Esophagus muscularis mucosa (tissue), 4 donors: ENCODE measurements at regions not wholly inside any gene's neighbourhood (a gene's known extent, or its start where the extent isn't known, plus 50 kb on each side); places are given as distances from the start of the nearest gene placed in this dataset.

Experiments
- DNase-seq: peaks from one replicate; pipeline ENCODE4 v3.0.0-alpha.2; 2017; ENCODE audit errors: extremely low spot score
- H3K27ac ChIP-seq, 4 donors: fragments of 200-600 bp; sonication (generic); replicated peaks in 1 of 4; 1 replicate in 3 of 4; 2 replicates in 1 of 4; pipeline ENCODE4 v1.5.1; 2016 to 2019; ENCODE audit warnings: mild to moderate bottlenecking in 1 of 4
- H3K27me3 ChIP-seq, 4 donors: fragments of 200-600 bp; sonication (generic); one replicate each; pipeline versions ENCODE4 v1.5.1 to v1.6.0; 2016 to 2019
- H3K36me3 ChIP-seq, 4 donors: fragments of 200-600 bp; sonication (generic); one replicate each; pipeline ENCODE4 v1.5.1; 2016 to 2019
- H3K4me1 ChIP-seq, 4 donors: fragments of 200-600 bp; sonication (generic); one replicate each; pipeline ENCODE4 v1.5.1; 2016 to 2019
- H3K4me3 ChIP-seq, 4 donors: fragments of 200-600 bp; sonication (generic); 1 replicate in 2 of 4; 2 replicates in 2 of 4; pipeline ENCODE4 v1.5.1; 2016 to 2019; ENCODE audit warnings: mild to moderate bottlenecking in 4 of 4, moderate library complexity in 1 of 4
- H3K9me3 ChIP-seq, 4 donors: fragments of 200-600 bp; sonication (generic); 1 replicate in 3 of 4; 2 replicates in 1 of 4; pipeline ENCODE4 v1.5.1; 2016 to 2019
- CTCF ChIP-seq, 3 experiments: fragments of 200-600 bp in 2 of 3; fragments of 450-650 bp in 1 of 3; sonication (generic) in 2 of 3; IDR thresholded peaks; one replicate each; pipeline ENCODE4 v1.5.1; 2017 to 2019; ENCODE audit warnings: antibody characterized with exemption in 3 of 3, mild to moderate bottlenecking in 2 of 3, moderate library complexity in 1 of 3
- EP300 ChIP-seq: sonication (generic); formaldehyde crosslinking; IDR thresholded peaks from one replicate; pipeline ENCODE4 v1.6.1; 2017; ENCODE audit warnings: antibody characterized with exemption
- POLR2A ChIP-seq: fragments of 450-650 bp; IDR thresholded peaks from one replicate; pipeline ENCODE4 v1.6.1; 2017; ENCODE audit warnings: antibody characterized with exemption, moderate library complexity, mild to moderate bottlenecking, low read depth
- POLR2AphosphoS5 ChIP-seq, 2 donors: sonication (generic); formaldehyde crosslinking; IDR thresholded peaks; one replicate each; pipeline ENCODE4 v1.6.1; 2017; ENCODE audit warnings: antibody characterized with exemption in 2 of 2
- WGBS: methylation state at CpG from one replicate; pipeline ENCODE4 v1.1.5; 2018; 5-methylcytosine and 5-hydroxymethylcytosine counted together
- intact Hi-C: fragments of 100-400 bp; cut with DNase I; formaldehyde crosslinking; loops from one replicate; pipeline ENCODE4 v1.15.1; 2023

GRCh38 chr5:74324556-74324955 lies 316.0 kb downstream of the ENC1 start:
- Histone ChIP-seq H3K9me3 (no peaks in the 10 kb centered on the region), H3K4me3 (no peak overlapping the region), H3K27me3 (no peaks in the 10 kb centered on the region), H3K36me3 (no peaks in the 10 kb centered on the region), H3K27ac (no peak overlapping the region), H3K4me1 (peaks cover 0 to 4% (median 0%) of the 10 kb centered on the region in 4 donors)
- 100% methylated on average over 4 of the region's 4 CpGs for WGBS
- TF ChIP-seq CTCF (IDR thresholded peaks at IDR 0.05): no peak
- TF ChIP-seq EP300: no peak
- no peak for TF ChIP-seq POLR2A
- TF ChIP-seq POLR2AphosphoS5 (IDR thresholded peaks at IDR 0.05): no peak
- intact Hi-C loops: no loop called here
- no peak for DNase-seq

GRCh38 chr5:74322944-74323343 lies 317.6 kb downstream of the ENC1 start:
- intact Hi-C loops: no loop called here
- no peaks in the 10 kb centered on the region for H3K9me3 ChIP-seq
- no peak for TF ChIP-seq POLR2A
- no peak for TF ChIP-seq CTCF (IDR thresholded peaks at IDR 0.05)
- no peak for TF ChIP-seq EP300
- no peak for TF ChIP-seq POLR2AphosphoS5 (IDR thresholded peaks at IDR 0.05)
- no peak for DNase-seq
- no peaks in the 10 kb centered on the region for H3K36me3 ChIP-seq
- no peaks in the 10 kb centered on the region for H3K27me3 ChIP-seq
- peaks cover 0 to 4% (median 0%) of the 10 kb centered on the region in 4 donors for H3K4me1 ChIP-seq
- no peak overlapping the region for H3K4me3 ChIP-seq
- H3K27ac ChIP-seq: no peak overlapping the region
- WGBS: 67% methylated on average over 3 of the region's 3 CpGs

GRCh38 chr5:74322191-74322590 lies 318.3 kb downstream of the ENC1 start:
- Histone ChIP-seq H3K27me3 (no peaks in the 10 kb centered on the region), H3K27ac (no peak overlapping the region), H3K4me1 (peaks cover 0 to 4% (median 0%) of the 10 kb centered on the region in 4 donors), H3K9me3 (no peaks in the 10 kb centered on the region), H3K4me3 (no peak overlapping the region), H3K36me3 (no peaks in the 10 kb centered on the region)
- 70% methylated on average over 2 of the region's 2 CpGs for WGBS
- intact Hi-C loops: no loop called here
- DNase-seq: no peak
- TF ChIP-seq POLR2AphosphoS5 (IDR thresholded peaks at IDR 0.05) (no peak), CTCF (IDR thresholded peaks at IDR 0.05) (no peak), EP300 (no peak), POLR2A (no peak)

- Histone ChIP-seq H3K27me3 (no peaks in the 10 kb centered on the region), H3K4me1 (peaks cover 0 to 5% (median 4%) of the 10 kb centered on the region in 4 donors), H3K27ac (no peak overlapping the region), H3K9me3 (no peaks in the 10 kb centered on the region), H3K36me3 (no peaks in the 10 kb centered on the region), H3K4me3 (no peak overlapping the region)
- intact Hi-C loops: no loop called here
- DNase-seq: no peak
- 91% methylated on average over 5 of the region's 5 CpGs for WGBS
- TF ChIP-seq POLR2A: no peak
- no peak for TF ChIP-seq CTCF (IDR thresholded peaks at IDR 0.05)
- no peak for TF ChIP-seq POLR2AphosphoS5 (IDR thresholded peaks at IDR 0.05)
- no peak for TF ChIP-seq EP300
These were observed 319.2 kb downstream of the ENC1 start for GRCh38 chr5:74321326-74321725.

GRCh38 chr5:74320526-74320925 lies 320.0 kb downstream of the ENC1 start:
- Histone ChIP-seq H3K4me3 (no peak overlapping the region), H3K27me3 (no peaks in the 10 kb centered on the region), H3K9me3 (no peaks in the 10 kb centered on the region), H3K4me1 (peaks cover 0 to 13% (median 8%) of the 10 kb centered on the region in 4 donors), H3K27ac (no peak overlapping the region), H3K36me3 (no peaks in the 10 kb centered on the region)
- intact Hi-C loops: no loop called here
- TF ChIP-seq POLR2A: no peak
- TF ChIP-seq EP300: no peak
- no peak for TF ChIP-seq CTCF (IDR thresholded peaks at IDR 0.05)
- no peak for TF ChIP-seq POLR2AphosphoS5 (IDR thresholded peaks at IDR 0.05)
- DNase-seq: no peak
- 96% methylated on average over 4 of the region's 4 CpGs for WGBS
